Right cardiac atrium (tissue), 5 donors: ENCODE measurements at regions not wholly inside any gene's neighbourhood (a gene's known extent, or its start where the extent isn't known, plus 50 kb on each side); places are given as distances from the start of the nearest gene placed in this dataset.

Experiments
- ATAC-seq, 2 donors: fragments of 200-7000 bp; cut with Tn5 transposase; one replicate each; pipeline versions ENCODE4 v1.8.0 to v1.9.1; 2020; ENCODE audit warnings: moderate library complexity in 2 of 2, mild to moderate bottlenecking in 1 of 2
- DNase-seq, 3 donors: peaks; one replicate each; pipeline ENCODE4 v3.0.0-alpha.2; 2020
- H3K27ac ChIP-seq: one replicate; pipeline ENCODE4 v1.5.1; 2013; ENCODE audit warnings: mild to moderate bottlenecking, low read length, control low read depth, moderate library complexity
- H3K27me3 ChIP-seq: one replicate; pipeline ENCODE4 v1.6.1; 2013; ENCODE audit not compliant: control insufficient read depth, insufficient read depth
- H3K4me1 ChIP-seq: one replicate; pipeline ENCODE4 v1.6.1; 2013; ENCODE audit warnings: low read length; ENCODE audit not compliant: control insufficient read depth, insufficient read depth
- H3K4me3 ChIP-seq: one replicate; pipeline ENCODE4 v1.5.1; 2013; ENCODE audit warnings: low read length, control low read depth
- H3K9me3 ChIP-seq: one replicate; pipeline ENCODE4 v1.6.1; 2013; ENCODE audit warnings: low read length; ENCODE audit not compliant: control insufficient read depth
- WGBS: extraction: QIAGEN DNeasy Blood & Tissue Kit; methylation state at CpG from one replicate; pipeline ENCODE4 v1.1.7; 2013; 5-methylcytosine and 5-hydroxymethylcytosine counted together
- intact Hi-C, 4 donors: fragments of 100-400 bp; cut with DNase I; formaldehyde crosslinking; loops; one replicate each; pipeline versions ENCODE4 v1.11.0 to v1.14.0; 2022 to 2023
- donor health status: healthy with polysubstance abuse.
- donor health status: DM: no; HTN: yes; CAD: no.
- donor health status: DM: no; HTN: no; CAD: no.
- donor health status: DM: no; HTN: yes; CAD: no; lungs with severe emphysema.
- donor health status: DM: yes; HTN: yes; CAD: no.

DNA sequence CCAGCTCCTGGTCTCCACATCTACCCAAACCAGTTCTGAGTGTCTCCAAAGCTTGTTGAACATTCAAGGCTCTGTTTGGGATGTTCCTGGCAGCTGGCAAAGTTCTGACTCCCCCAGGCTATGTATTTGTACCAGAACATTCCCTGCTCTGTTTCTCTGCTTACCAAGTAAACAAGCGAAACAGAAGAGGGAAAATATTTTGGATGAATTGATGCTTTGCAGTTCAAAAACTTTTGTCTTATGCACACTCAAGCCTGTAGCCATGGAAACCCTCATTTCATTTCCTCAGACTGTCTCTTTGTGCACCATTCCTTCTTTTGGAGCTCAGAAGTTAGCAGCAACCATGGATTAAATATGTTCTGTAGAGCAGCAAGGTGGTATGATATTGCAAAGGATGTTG, 145.8 kb downstream of the ACTL7B start:
- DNase-seq (no peak), ATAC-seq (no peak)
- no peaks in the 10 kb centered on the region for H3K4me1 ChIP-seq
- H3K9me3 ChIP-seq, result no peaks in the 10 kb centered on the region
- 75% methylated on average over 1 of the region's 1 CpG for WGBS
- intact Hi-C loops, result no loop called here
- H3K27me3 ChIP-seq, result no peaks in the 10 kb centered on the region
- no peak overlapping the region for H3K27ac ChIP-seq
- H3K4me3 ChIP-seq, result no peak overlapping the region

DNA sequence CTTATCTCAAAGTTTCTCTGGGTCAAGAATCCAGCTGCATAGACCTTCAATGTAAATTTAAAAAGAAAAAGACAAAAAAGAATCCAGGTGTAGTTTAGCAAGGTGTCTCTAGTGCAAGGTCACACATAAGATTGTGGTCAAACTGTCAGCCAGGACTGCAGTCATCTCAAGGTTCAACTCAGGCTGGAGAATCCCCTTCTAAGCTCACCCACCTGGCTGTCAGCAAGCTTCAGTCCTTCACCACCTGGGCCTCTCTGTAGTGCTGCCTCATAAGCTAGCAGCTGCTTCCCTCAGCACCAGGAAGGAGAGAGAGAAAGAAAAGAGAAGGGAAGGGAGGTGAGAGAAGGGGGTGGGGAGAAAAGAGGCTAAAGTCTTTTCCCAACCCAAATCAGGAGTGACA, 146.7 kb downstream of the ACTL7B start:
- Histone ChIP-seq H3K4me3 (no peak overlapping the region), H3K27me3 (no peaks in the 10 kb centered on the region), H3K9me3 (no peaks in the 10 kb centered on the region), H3K27ac (peak overlapping the region; percentile 30), H3K4me1 (no peaks in the 10 kb centered on the region)
- DNase-seq (no peak), ATAC-seq (no peak)
- intact Hi-C loops, result no loop called here

DNA sequence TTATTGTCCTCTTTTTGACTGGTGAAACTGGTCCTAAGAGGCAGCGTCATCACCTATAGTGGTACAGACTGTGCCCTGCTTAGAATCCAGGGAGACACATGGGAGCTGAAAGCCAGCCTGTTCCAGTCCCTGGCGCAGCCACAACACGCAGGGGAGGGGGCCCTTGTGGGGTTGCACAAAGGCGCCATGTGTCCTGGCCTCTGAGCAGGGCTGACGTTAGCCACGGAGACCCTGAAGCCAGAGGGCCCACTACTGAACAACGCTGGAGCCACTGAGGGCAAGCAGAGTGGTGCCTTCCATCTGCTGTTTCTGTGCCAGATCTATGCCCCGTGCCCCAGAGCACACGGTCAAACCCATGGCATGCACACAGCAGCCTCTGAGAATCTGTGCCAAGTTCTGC, 147.3 kb downstream of the ACTL7B start:
- no peaks in the 10 kb centered on the region for H3K4me1 ChIP-seq
- WGBS, result 85% methylated on average over 9 of the region's 9 CpGs
- intact Hi-C loops, result no loop called here
- H3K27ac ChIP-seq, result no peak overlapping the region
- DNase-seq (peak in 2 of 3 donors; percentile 58 to 59), ATAC-seq (peak in 1 of 2 donors; percentile 63)
- H3K27me3 ChIP-seq, result no peaks in the 10 kb centered on the region
- H3K4me3 ChIP-seq, result no peak overlapping the region
- no peaks in the 10 kb centered on the region for H3K9me3 ChIP-seq

DNA sequence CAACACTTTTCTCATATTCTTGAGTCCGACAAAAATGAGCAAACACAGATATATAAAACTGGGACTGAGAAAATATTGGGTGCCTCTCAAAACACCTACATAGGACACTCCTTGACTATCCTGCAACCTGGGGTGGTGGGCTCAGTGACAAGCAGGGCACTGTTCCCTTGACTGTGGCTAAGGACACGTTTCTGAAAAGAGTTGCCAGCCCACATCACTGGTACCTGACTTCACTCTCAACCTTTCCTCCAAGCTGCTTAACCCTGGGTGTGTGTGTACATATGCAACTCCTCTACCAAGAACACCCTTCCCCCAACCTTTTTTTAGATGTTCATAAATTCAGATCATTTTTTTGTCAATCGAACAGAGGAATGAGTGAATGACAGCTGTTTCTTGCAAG, 148.7 kb downstream of the ACTL7B start:
- no peak for DNase-seq
- intact Hi-C loops, result no loop called here
- Histone ChIP-seq H3K27ac (no peak overlapping the region), H3K27me3 (no peaks in the 10 kb centered on the region), H3K4me1 (no peaks in the 10 kb centered on the region), H3K9me3 (no peaks in the 10 kb centered on the region), H3K4me3 (no peak overlapping the region)
- 79% methylated on average over 3 of the region's 3 CpGs for WGBS
- ATAC-seq, result no peak

DNA sequence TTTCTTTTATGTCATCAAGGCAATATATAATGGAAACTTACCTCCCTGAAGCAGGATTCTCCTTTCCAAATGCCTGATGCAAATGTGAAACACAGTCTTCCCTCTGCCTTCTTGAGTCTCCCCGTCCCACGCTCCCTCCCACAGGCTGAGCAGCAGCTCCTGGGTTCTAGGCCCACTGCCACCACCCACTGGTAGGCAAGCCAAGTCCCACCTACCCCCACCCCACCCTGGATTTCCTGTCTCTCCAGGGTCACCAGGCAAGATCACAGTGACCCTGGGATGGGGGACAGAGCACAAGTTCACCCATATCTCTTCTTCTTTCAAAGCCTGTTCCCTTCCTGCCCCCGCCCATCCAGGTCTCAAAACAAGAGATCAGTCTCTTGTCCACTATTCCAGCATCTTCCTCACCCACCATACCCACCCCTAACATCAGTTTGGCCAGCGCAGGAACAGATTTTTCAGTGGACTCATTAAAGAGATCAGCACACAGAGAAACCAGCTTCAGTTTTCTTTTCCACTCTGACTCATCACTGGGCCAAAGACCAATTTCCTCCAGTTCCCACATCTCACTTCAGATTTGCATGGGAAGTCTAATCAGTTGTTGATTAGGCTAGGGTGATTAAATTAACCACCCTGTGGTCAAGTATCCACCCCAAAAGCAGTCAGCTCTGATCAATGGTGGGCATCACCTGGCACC, 151.5 kb downstream of the ACTL7B start:
- H3K27me3 ChIP-seq, result no peaks in the 10 kb centered on the region
- H3K4me3 ChIP-seq, result no peak overlapping the region
- DNase-seq (peak; percentile 67 to 77 (median 76)), ATAC-seq (peak; percentile 81 to 96)
- no peaks in the 10 kb centered on the region for H3K4me1 ChIP-seq
- H3K27ac ChIP-seq, result peak overlapping the region; percentile 2
- H3K9me3 ChIP-seq, result no peaks in the 10 kb centered on the region
- 53% methylated on average over 4 of the region's 4 CpGs for WGBS
- intact Hi-C loops, result no loop called here

DNA sequence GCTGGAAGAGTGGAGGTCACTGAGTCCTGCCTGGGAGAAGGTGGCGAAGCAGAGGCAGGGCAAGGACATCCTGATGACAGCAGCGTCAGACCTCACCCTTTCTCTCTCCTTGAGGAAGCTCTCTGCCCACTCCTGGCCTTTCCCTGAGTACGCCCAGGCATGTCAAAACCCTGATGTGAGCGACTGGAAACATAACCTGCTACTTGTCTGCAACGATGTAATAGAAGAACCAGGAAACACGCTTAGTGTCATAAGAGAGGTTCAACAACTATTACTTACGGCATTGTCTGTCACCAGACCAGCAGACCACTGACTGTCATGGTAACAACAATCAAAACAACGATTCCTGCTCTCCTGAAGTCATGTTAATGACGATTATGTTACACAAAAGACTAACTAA, 152.4 kb downstream of the ACTL7B start:
- DNase-seq (no peak), ATAC-seq (peak in 1 of 2 donors; percentile 58)
- no peak overlapping the region for H3K27ac ChIP-seq
- no peaks in the 10 kb centered on the region for H3K4me1 ChIP-seq
- no peaks in the 10 kb centered on the region for H3K27me3 ChIP-seq
- no peak overlapping the region for H3K4me3 ChIP-seq
- no peaks in the 10 kb centered on the region for H3K9me3 ChIP-seq
- intact Hi-C loops, result no loop called here
- WGBS, result 71% methylated on average over 9 of the region's 9 CpGs

DNA sequence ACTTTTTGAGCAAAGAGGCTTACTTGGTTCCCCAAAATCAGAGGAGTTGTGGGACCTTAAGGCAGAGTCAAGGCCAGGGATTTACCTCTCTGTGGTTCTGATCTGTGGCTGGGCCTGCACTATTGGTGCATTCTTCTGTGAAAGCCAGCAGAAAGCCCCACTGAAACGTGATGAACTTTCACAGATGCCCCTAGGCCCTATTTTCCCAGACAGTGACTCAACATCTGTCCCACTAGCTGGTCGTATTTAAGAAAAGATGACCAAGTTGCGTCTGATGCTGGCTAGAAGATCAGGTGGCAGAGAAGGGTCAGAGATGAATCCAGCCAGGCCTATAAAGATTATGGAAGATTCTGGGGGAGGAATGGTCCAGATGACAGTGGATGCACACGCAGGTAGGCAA, 153.1 kb downstream of the ACTL7B start:
- 86% methylated on average over 4 of the region's 4 CpGs for WGBS
- H3K4me1 ChIP-seq, result no peaks in the 10 kb centered on the region

DNA sequence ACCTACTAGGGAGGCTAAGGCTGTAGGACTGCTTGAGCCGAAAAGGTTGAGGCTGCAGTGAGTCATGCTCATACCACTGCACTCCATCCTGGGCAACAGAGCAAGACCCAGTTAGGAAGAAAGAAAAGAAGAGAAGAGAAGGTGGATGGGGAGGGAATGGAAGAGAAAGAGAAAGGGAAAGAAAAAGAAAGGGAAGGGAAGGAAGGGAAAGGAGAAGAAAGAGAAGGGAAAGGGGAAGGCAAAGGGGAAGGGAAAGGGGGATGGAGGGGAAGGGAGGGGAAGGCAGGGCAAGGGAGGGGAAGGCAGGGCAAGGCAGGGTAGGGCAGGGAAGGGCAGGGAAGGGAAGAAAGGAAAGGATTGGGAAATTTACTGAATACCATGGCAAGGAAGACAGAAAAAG, 157.0 kb downstream of the ACTL7B start:
- Histone ChIP-seq H3K4me3 (no peak overlapping the region), H3K4me1 (no peaks in the 10 kb centered on the region), H3K27me3 (no peaks in the 10 kb centered on the region), H3K9me3 (no peaks in the 10 kb centered on the region), H3K27ac (no peak overlapping the region)
- 5% methylated on average over 1 of the region's 1 CpG for WGBS
- ATAC-seq (no peak), DNase-seq (no peak)
- intact Hi-C loops, result no loop called here

More for the DNA sequence above, 153.1 kb downstream of the ACTL7B start:
- no peak for ATAC-seq
- intact Hi-C loops, result no loop called here
- no peaks in the 10 kb centered on the region for H3K9me3 ChIP-seq
- H3K27ac ChIP-seq, result no peak overlapping the region
- no peaks in the 10 kb centered on the region for H3K27me3 ChIP-seq
- no peak overlapping the region for H3K4me3 ChIP-seq
- no peak for DNase-seq

DNA sequence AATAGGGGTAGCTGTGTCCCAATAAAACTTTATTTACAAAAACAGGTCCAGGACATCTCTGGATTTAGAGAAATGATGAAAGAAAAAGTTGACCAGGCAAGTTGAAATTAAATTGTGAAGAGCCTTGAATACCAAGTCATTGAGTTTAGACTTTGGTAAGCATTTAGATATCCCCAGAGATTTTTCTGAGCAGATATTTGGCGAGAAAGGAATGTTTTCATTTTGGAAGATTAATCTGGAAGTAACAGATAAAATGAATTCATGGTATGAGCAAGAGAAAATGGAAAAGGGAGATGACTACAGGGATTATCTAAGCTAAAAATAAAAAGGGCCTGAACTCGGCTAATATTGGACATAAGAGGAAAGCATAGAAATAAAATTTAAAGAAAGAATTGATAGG, 157.6 kb downstream of the ACTL7B start:
- WGBS, result 48% methylated on average over 2 of the region's 2 CpGs
- intact Hi-C loops, result no loop called here
- DNase-seq, result no peak

DNA sequence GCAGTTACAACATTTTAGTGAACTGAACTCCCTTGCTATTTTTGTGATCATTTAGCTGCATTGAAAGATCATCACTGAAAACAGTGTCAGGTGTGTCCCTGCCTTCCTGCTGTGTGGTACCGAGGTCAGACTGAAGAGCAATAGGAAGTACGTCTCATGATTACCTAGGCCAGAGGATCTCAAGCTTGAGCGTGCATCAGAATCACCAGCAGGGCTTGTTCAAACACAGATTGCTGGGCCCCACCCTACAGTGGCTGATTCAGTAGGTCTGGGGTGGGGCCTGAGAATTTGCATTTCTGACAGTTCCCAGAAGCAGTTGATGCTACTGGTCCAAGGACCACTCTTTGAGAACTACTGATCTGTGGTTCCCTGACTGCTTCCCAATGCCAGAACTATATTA, 159.6 kb downstream of the ACTL7B start:
- Histone ChIP-seq H3K9me3 (no peaks in the 10 kb centered on the region), H3K4me3 (no peak overlapping the region), H3K27me3 (no peaks in the 10 kb centered on the region), H3K4me1 (no peaks in the 10 kb centered on the region), H3K27ac (no peak overlapping the region)
- no peak for ATAC-seq
- WGBS, result 89% methylated on average over 3 of the region's 3 CpGs
- intact Hi-C loops, result no loop called here
- DNase-seq, result no peak

More for the DNA sequence above, 157.6 kb downstream of the ACTL7B start:
- Histone ChIP-seq H3K4me1 (no peaks in the 10 kb centered on the region), H3K27ac (no peak overlapping the region), H3K4me3 (no peak overlapping the region), H3K9me3 (no peaks in the 10 kb centered on the region), H3K27me3 (no peaks in the 10 kb centered on the region)
- no peak for ATAC-seq

DNA sequence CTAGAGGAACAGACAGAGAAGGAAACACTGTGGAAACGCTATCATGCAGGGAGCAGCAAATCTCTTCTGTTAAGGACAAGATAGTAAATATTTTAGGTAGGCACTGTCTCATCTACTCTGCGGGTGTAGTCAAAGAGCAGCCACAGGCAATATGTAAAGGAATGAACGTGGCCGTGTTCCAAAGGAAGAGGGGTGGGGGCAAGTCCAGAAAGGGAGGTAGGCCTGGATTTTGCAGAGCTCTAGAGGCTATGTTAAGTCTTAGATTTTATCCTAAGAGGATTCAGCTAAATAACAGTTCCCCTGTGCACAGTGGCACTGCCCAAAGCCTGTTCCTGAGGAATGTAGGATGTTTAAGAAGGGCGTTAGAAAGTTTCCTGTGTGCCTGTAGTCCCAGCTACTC, 161.6 kb downstream of the ACTL7B start:
- ATAC-seq (no peak), DNase-seq (no peak)
- Histone ChIP-seq H3K27me3 (no peaks in the 10 kb centered on the region), H3K4me1 (no peaks in the 10 kb centered on the region), H3K27ac (no peak overlapping the region), H3K4me3 (no peak overlapping the region), H3K9me3 (no peaks in the 10 kb centered on the region)
- WGBS, result 50% methylated on average over 5 of the region's 5 CpGs
- intact Hi-C loops, result no loop called here

DNA sequence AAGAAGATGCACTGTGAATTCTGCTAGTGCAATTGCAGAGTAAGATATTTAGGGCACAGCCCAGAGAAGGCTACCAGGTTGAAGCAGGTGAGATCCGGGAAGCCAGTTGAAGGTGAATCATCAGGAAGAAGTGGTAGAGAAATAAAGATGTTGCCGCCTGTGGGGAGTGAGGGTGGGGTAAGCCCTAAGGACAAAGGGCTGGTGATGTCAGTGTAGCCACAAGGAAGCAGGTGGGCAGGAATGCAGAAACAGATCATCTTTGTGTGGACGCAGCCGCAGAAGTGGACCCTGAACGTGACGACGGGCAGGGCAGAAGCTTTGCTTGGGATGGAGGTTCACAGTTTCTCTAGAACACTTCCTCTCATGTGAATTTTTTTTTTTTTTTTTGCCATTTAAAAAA, 164.2 kb downstream of the ACTL7B start:
- Histone ChIP-seq H3K4me3 (no peak overlapping the region), H3K27ac (no peak overlapping the region), H3K4me1 (no peaks in the 10 kb centered on the region), H3K9me3 (no peaks in the 10 kb centered on the region), H3K27me3 (no peaks in the 10 kb centered on the region)
- 91% methylated on average over 7 of the region's 7 CpGs for WGBS
- DNase-seq (no peak), ATAC-seq (no peak)
- intact Hi-C loops, result no loop called here
